GM21619 (cell line): ENCODE measurements at regions not wholly inside any gene's neighbourhood (a gene's known extent, or its start where the extent isn't known, plus 50 kb on each side); places are given as distances from the start of the nearest gene placed in this dataset.

Experiments used
- ATAC-seq: cut with Tn5 transposase; IDR thresholded peaks from one replicate; pipeline ENCODE4 v1.9.1; 2021; ENCODE audit not compliant: unreplicated experiment

DNA sequence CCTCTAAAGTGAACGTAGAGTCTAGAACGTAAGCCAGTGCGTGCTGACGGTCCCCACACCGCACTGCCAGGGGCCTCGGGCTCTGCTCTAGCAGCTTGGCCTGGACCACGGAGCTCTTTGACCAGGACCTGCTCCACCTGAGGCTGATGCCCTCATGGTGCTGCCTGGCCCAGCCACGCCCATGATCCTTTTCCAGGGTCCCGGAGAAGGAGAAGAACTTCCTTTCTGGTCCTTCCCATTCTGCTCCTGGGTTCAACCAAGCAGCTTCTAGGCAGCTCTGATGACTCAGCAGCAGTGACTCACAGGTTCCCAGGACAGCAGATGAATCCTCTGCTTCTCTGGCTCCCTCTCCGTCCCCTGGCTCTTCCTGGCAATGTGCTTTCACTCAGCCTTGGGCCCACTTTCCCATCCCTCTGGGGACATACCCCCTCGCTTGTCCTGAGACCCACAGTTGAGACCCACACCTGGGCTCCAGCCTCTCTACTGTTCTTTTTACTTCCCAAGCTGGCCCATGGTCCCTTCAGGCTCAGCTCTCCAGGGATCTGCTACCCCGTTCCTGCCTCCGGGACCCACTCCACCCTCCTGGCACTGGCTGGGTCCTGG is 246.3 kb upstream of the RAB4A start:
- ATAC-seq = no peak

- ATAC-seq = no peak
These were observed 245.3 kb upstream of the RAB4A start for GRCh38 chr1:229025576-229025975.

- ATAC-seq = no peak
These were observed 243.8 kb upstream of the RAB4A start for GRCh38 chr1:229027158-229027557.

GRCh38 chr1:229027622-229028182 is 243.2 kb upstream of the RAB4A start:
- peak; percentile 56 for ATAC-seq

DNA sequence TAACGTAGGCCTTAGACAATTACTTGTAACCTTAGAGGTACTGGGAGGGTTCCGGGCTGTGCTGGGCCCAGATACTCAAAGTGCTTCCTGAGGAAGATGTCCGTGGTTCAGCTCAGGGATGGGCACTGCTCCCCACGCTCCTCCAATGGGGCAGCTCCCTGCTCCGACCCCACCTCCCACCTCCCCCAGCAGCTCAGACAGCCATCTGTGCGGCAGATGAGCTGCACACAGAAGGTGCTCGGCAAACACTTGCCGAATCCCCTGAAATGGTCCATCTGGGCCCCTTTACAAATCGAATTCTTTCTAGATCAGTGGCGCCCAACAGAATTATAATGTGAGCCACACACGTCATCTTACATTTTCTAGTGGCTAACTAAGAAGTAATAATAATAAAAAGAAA is 242.4 kb upstream of the RAB4A start:
- ATAC-seq = no peak

- no peak for ATAC-seq
These were observed 241.7 kb upstream of the RAB4A start for GRCh38 chr1:229028987-229029878.

DNA sequence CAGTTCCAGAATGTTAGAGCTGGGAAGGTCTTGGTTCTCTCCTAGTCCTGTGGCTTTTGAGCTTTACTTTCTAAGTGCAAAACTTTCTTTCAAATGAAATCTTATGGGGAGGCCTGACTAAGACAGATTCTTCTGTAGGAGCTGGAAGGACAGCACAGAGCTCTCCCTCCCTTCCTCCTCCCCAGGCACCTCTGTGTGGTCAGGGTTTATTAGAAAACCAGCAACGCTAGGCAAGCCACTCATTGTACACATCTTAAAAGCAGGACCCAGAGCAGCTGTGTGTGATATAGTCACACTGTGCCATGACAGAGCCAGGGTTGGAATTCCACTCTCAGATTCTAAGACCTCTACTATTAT is 241.1 kb upstream of the RAB4A start:
- ATAC-seq = no peak

- no peak for ATAC-seq
These were observed 240.3 kb upstream of the RAB4A start for GRCh38 chr1:229030630-229031029.

DNA sequence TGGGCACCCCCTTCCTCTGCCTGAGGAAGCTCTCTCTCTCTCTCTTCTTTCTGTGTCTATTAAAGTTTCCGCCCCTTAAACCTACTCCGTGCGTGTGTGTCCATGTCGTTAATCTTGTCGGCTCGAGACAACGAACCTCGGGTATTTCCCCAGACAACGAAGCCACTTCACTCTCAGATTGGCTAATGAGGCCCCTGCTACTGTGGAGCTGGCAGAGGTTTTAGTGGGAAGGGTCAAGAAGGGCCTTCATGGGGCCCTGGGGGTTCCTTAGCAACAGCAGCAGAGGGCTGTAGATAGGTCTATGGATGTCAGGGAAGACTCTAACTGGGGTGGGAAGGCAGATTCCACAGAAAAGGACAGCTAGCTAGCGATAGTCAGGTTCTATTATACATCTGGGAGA is 239.8 kb upstream of the RAB4A start:
- ATAC-seq = no peak

DNA sequence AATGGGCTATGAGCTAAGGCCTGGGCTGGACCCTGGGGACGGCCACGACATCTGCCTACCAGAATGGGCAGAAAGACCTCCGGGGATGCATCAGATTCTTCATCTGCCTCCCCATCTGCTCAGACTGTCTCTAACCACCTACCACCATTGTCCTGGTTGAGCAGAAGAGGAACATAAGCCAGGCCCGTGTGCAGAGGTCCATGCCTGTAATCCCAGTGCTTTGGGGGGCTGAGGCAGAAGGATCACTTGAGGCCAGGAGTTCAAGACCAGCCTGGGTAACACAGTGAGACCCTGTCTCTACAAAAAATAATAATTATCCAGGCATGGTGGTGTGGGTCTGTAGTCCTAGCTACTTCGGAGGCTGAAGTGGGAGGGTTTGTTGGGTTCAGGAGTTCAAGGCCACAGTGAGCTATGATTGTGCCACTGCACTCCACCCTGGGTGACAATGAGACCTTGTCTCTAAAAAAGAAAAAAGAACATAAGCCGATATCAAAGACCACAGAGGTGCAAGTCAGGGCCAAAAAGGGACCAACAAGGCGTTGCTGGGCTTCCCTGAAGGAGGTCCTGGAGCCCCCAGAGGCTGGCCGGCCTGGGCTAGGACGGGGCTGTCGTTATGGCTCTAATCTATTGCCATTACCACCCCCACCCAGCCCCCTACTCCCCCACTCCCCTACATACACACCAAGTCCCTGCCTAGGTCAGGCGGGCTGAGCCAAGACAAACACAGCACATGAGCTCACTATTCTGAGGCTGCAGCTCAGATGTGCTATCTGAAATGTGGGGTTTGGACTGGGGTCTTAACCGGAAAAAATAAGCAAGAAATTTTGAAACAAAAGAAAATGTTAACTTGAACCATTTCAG is 239.2 kb upstream of the RAB4A start:
- no peak for ATAC-seq

- ATAC-seq = no peak
These were observed 238.5 kb upstream of the RAB4A start for GRCh38 chr1:229032375-229032774.

- ATAC-seq = no peak
These were observed 237.4 kb upstream of the RAB4A start for GRCh38 chr1:229033480-229033879.

GRCh38 chr1:229034342-229034741 is 236.6 kb upstream of the RAB4A start:
- no peak for ATAC-seq

GRCh38 chr1:229035054-229035747 is 235.7 kb upstream of the RAB4A start:
- ATAC-seq = peak; percentile 90

- ATAC-seq = peak; percentile 18
These were observed 235.2 kb upstream of the RAB4A start for GRCh38 chr1:229035748-229036082.

DNA sequence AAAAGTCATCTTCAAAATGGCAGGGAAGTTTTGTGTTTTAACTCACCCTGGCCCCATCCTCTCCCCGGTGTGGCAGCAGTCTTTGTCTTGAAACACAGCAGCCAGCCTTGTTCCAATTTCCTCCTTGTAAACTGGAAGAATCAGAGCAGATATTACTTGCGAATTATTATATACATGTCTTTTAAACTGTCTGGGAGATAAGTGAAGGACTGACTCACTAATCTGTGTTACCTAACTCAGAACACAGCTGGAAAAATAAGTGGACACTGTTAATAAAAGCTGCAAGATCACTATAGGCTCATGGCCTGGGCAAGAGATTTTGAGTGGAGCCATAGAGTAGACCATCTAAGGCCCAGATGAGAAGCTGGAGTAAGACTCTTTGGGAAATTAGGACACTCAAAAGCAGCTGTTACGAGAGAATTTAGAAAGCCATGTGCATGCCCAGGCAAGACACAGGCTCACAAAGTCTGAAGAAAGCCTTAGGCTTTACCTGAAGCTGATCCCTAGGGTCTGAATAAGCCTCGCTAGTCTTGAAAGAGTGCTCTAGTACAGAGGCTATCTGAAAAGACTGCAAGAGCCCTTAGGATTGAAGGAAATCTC is 233.0 kb upstream of the RAB4A start:
- ATAC-seq = no peak

DNA sequence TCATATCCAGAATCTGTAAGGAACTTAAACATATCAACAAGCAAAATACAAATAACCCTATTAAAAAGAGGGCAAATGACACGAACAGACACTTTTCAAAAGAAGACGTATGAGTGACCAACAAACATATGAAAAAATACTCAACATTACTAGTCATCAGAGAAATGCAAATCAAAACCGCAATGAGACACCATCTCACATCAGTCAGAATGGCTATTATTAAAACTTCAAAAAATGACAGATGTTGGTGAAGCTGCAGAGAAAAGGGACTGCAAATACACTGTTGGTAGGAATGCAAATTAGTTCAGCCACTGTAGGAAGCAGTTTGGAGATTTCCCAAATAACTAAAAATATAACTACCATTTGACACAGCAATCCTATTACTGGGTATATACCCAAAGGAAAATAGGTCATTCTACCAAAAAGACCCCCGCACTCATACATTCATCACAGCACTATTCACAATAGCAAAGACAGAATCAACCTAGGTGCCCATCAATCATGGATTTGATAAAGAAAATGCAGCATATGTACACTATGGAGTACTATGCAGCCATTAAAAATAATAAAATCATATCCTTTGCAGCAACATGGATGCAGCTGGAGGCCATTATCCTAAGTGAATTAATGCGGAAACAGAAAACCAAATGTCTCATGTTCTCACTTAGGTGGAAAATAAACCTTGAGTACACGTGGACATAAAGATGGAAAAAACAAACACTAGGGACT is 230.1 kb upstream of the RAB4A start:
- ATAC-seq = no peak

DNA sequence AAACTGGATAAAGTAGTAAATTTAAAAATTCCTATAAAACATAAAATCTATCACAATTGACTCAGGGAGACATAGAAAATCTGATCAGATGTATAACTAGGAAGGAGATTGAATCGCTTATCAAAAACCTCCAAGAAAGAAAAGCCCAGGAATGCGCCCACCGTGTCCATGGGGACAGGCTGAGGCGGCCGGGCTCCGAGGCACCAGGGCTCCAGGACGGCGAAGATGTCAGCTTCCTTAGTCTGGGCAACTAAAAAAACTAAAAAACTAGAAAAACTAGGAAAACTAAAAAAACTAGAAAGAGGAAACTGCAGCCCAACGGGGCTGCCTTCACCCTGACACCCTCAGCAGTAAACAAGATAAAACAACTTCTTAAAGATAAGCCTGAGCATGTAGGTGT is 229.0 kb upstream of the RAB4A start:
- ATAC-seq = no peak

DNA sequence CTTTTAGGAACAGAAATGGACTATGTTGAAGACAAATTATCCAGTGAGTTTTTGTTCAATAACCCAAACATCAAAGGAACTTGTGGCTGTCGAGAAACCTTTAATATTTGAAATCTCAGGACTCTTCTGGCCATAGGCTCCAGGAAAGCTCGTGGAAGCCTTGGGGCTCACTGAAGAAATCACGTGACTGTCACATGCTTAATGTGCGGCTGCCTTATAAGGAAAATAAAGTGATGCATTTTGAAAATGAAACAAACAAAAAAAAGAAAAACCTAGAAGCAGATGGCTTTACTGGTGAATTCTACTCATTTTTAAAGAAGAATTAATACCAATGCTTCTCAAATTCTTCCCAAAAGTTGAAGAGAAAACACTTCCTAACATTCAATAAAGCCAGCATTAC is 228.4 kb upstream of the RAB4A start:
- no peak for ATAC-seq

GRCh38 chr1:229043115-229043514 is 227.8 kb upstream of the RAB4A start:
- no peak for ATAC-seq
